HT1080 (cell line): ENCODE measurements at regions not wholly inside any gene's neighbourhood (a gene's known extent, or its start where the extent isn't known, plus 50 kb on each side); places are given as distances from the start of the nearest gene placed in this dataset.

Source experiments
- DNase-seq: peaks from one replicate; pipeline ENCODE4 v3.0.0-alpha.2; 2015; ENCODE audit warnings: low read depth

- no peak for DNase-seq
Measured at GRCh38 chr21:26224366-26224765, 53.8 kb upstream of the APP start.
